HEK293 (cell line): ENCODE measurements at regions not wholly inside any gene's neighbourhood (a gene's known extent, or its start where the extent isn't known, plus 50 kb on each side); places are given as distances from the start of the nearest gene placed in this dataset.

Experiments used
- MEIS1 ChIP-seq: sonication (generic); formaldehyde crosslinking; IDR thresholded peaks from 2 replicates; pipeline ENCODE4 v1.8.1; 2022; ENCODE audit warnings: missing genetic modification reagents, mild to moderate bottlenecking, borderline replicate concordance
- SALL2 ChIP-seq: fragments of 450-650 bp; formaldehyde crosslinking; IDR thresholded peaks from 2 replicates; pipeline ENCODE4 v1.5.0; 2017; ENCODE audit warnings: missing biosample characterization, mild to moderate bottlenecking, missing genetic modification characterization, borderline replicate concordance
- SP2 ChIP-seq: fragments of 450-650 bp; formaldehyde crosslinking; IDR thresholded peaks from 2 replicates; pipeline ENCODE4 v1.5.1; 2016; ENCODE audit warnings: missing biosample characterization, missing genetic modification characterization
- TCF7L2 ChIP-seq: IDR thresholded peaks from 2 replicates; pipeline ENCODE4 v1.6.1; 2011; ENCODE audit warnings: low read depth, mild to moderate bottlenecking, inconsistent platforms, low read length, moderate library complexity, borderline replicate concordance
- ZFHX2 ChIP-seq: fragments of 450-650 bp; formaldehyde crosslinking; conservative IDR thresholded peaks from 2 replicates; pipeline ENCODE4 v1.5.1; 2016; ENCODE audit warnings: missing biosample characterization, missing genetic modification characterization
- ZIC2 ChIP-seq: fragments of 450-650 bp; formaldehyde crosslinking; IDR thresholded peaks from 2 replicates; pipeline ENCODE4 v1.5.1; 2016; ENCODE audit warnings: missing biosample characterization, missing genetic modification characterization
- ZNF114 ChIP-seq: fragments of 450-650 bp; formaldehyde crosslinking; IDR thresholded peaks from 2 replicates; pipeline ENCODE4 v1.5.0; 2017; ENCODE audit warnings: missing biosample characterization, missing genetic modification characterization
- ZNF501 ChIP-seq: fragments of 450-650 bp; formaldehyde crosslinking; IDR thresholded peaks from 2 replicates; pipeline ENCODE4 v1.5.1; 2016; ENCODE audit warnings: missing biosample characterization, missing genetic modification characterization
- ZNF830 ChIP-seq: fragments of 450-650 bp; IDR thresholded peaks from 2 replicates; pipeline ENCODE4 v1.5.0; 2018; ENCODE audit warnings: missing biosample characterization, missing genetic modification characterization, low read depth, mild to moderate bottlenecking, moderate library complexity
- TF ChIP-seq, protein P1 (sequence below): fragments of 450-650 bp; formaldehyde crosslinking; IDR thresholded peaks from 2 replicates; pipeline ENCODE4 v1.5.1; 2016; ENCODE audit warnings: missing biosample characterization, missing genetic modification characterization
- TF ChIP-seq, protein P2 (sequence below): fragments of 450-650 bp; formaldehyde crosslinking; IDR thresholded peaks from 2 replicates; pipeline ENCODE4 v1.5.1; 2016; ENCODE audit warnings: missing biosample characterization, missing genetic modification characterization

DNA sequence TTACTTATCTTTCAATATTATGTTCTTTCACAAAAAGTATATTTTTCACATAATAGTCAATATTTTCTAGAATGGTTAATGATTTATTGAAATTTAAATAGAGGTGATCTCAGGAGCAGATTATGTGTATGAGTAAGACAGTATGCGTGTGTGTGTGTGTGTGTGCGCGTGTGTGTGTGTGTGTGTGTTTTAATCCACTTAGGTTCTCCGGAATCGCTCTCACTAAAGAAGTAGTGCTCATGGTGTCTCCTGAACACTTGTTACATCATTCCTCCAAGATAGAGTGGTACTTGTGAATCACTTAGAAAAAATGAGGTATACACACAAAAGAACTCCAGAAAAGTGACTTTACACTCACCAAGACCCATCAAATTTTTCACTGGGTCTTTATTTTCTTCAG, 91.0 kb upstream of the KCNH7 start:
- TF ChIP-seq, protein P1, sequence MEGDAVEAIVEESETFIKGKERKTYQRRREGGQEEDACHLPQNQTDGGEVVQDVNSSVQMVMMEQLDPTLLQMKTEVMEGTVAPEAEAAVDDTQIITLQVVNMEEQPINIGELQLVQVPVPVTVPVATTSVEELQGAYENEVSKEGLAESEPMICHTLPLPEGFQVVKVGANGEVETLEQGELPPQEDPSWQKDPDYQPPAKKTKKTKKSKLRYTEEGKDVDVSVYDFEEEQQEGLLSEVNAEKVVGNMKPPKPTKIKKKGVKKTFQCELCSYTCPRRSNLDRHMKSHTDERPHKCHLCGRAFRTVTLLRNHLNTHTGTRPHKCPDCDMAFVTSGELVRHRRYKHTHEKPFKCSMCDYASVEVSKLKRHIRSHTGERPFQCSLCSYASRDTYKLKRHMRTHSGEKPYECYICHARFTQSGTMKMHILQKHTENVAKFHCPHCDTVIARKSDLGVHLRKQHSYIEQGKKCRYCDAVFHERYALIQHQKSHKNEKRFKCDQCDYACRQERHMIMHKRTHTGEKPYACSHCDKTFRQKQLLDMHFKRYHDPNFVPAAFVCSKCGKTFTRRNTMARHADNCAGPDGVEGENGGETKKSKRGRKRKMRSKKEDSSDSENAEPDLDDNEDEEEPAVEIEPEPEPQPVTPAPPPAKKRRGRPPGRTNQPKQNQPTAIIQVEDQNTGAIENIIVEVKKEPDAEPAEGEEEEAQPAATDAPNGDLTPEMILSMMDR (tag by site-specific recombination), result no peak
- TF ChIP-seq ZIC2 (tag by site-specific recombination) (no peak), ZNF501 (tag by site-specific recombination) (no peak), ZFHX2 (tag by site-specific recombination) (no peak), ZNF830 (tag by site-specific recombination) (no peak), TCF7L2 (no peak), SP2 (tag by site-specific recombination) (no peak), ZNF114 (tag by site-specific recombination) (no peak), SALL2 (tag by site-specific recombination) (no peak), MEIS1 (CRISPR knock-in tag) (no peak)
- TF ChIP-seq, protein P2, sequence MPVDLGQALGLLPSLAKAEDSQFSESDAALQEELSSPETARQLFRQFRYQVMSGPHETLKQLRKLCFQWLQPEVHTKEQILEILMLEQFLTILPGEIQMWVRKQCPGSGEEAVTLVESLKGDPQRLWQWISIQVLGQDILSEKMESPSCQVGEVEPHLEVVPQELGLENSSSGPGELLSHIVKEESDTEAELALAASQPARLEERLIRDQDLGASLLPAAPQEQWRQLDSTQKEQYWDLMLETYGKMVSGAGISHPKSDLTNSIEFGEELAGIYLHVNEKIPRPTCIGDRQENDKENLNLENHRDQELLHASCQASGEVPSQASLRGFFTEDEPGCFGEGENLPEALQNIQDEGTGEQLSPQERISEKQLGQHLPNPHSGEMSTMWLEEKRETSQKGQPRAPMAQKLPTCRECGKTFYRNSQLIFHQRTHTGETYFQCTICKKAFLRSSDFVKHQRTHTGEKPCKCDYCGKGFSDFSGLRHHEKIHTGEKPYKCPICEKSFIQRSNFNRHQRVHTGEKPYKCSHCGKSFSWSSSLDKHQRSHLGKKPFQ (tag by site-specific recombination), result no peak
